ENCODE measurements at regions not wholly inside any gene's neighbourhood (a gene's known extent, or its start where the extent isn't known, plus 50 kb on each side); places are given as distances from the start of the nearest gene placed in this dataset.

GRCh38 chr1:218163371-218163770 lies 121.7 kb upstream of the RRP15 start:
- TF ChIP-seq POLR2A (IDR thresholded peaks at IDR 0.05): no peak
- TF ChIP-seq CTCF (IDR thresholded peaks at IDR 0.05): no peak
- TF ChIP-seq POLR2AphosphoS5 (IDR thresholded peaks at IDR 0.05): no peak
- no peak for TF ChIP-seq EP300 (IDR thresholded peaks at IDR 0.05; ENCODE audit: low read depth)
